Panc1 (cell line): ENCODE measurements at regions not wholly inside any gene's neighbourhood (a gene's known extent, or its start where the extent isn't known, plus 50 kb on each side); places are given as distances from the start of the nearest gene placed in this dataset.

Experiments
- ATAC-seq: fragments of 200-7000 bp; cut with Tn5 transposase; 2 replicates; pipeline ENCODE4 v1.9.1; 2020; ENCODE audit warnings: mild to moderate bottlenecking, moderate library complexity
- BruUV-seq: library from RNA; stranded (reverse); fragments of 400-500 nt; replicated peaks from 2 replicates; lab custom pipeline; 2021; lab: Mats Ljungman, UMichigan
- CTCF ChIA-PET: fragments of 300-600 bp; sonication (Branson Sonifier 250); formaldehyde crosslinking; loops from one replicate; lab custom pipeline; 2022; ENCODE audit warnings: antibody characterized with exemption; lab: Charles Lee
- POLR2A ChIA-PET: fragments of 300-600 bp; sonication (Branson Sonifier 250); formaldehyde crosslinking; loops from one replicate; lab custom pipeline; 2022; ENCODE audit warnings: antibody characterized with exemption; lab: Charles Lee
- DNase-seq: peaks from one replicate; pipeline ENCODE4 v3.0.0-alpha.2; 2010; ENCODE audit warnings: low read depth, low spot score
- H3K27ac ChIP-seq: 2 replicates; pipeline ENCODE4 v1.5.1; 2011; ENCODE audit warnings: mild to moderate bottlenecking, low read length, inconsistent platforms
- H3K27me3 ChIP-seq: fragments of 200-500 bp; sonication (Bioruptor generic); 2 replicates; pipeline ENCODE4 v1.6.0; 2014; ENCODE audit warnings: low read length, inconsistent platforms; ENCODE audit not compliant: control insufficient read depth, insufficient read depth
- H3K36me3 ChIP-seq: fragments of 200-500 bp; sonication (Bioruptor generic); 2 replicates; pipeline ENCODE4 v1.5.1; 2014; ENCODE audit warnings: inconsistent platforms, mild to moderate bottlenecking, low read length, moderate library complexity; ENCODE audit not compliant: control insufficient read depth, insufficient read depth
- H3K4me1 ChIP-seq: 2 replicates; pipeline ENCODE4 v1.5.1; 2011; ENCODE audit warnings: inconsistent platforms, mild to moderate bottlenecking, low read length, moderate library complexity; ENCODE audit not compliant: control insufficient read depth, insufficient read depth
- H3K4me3 ChIP-seq, 2 experiments: 2 replicates each; pipeline ENCODE4 v1.5.1; 2011 to 2012; ENCODE audit warnings: low read depth in 2 of 2, low read length in 2 of 2, mild to moderate bottlenecking in 2 of 2, inconsistent platforms in 1 of 2, moderate library complexity in 1 of 2
- H3K9me3 ChIP-seq: fragments of 200-500 bp; sonication (Bioruptor generic); 2 replicates; pipeline ENCODE4 v1.5.1; 2014; ENCODE audit warnings: low read depth, mild to moderate bottlenecking, inconsistent platforms, low read length, moderate library complexity; ENCODE audit not compliant: control insufficient read depth, insufficient read depth
- CTCF ChIP-seq: fragments of 450-650 bp; IDR thresholded peaks from 2 replicates; pipeline ENCODE4 v1.5.1; 2017; ENCODE audit warnings: mild to moderate bottlenecking
- POLR2AphosphoS5 ChIP-seq: IDR thresholded peaks from 2 replicates; pipeline ENCODE4 v1.6.1; 2012; ENCODE audit warnings: mild to moderate bottlenecking, low read depth, low read length, moderate library complexity
- REST ChIP-seq, 2 experiments: IDR thresholded peaks; 2 replicates each; pipeline ENCODE4 v1.6.1; 2011 to 2012; ENCODE audit warnings: low read depth in 2 of 2, control low read depth in 1 of 2, low read length in 1 of 2, mild to moderate bottlenecking in 1 of 2, moderate library complexity in 1 of 2; ENCODE audit not compliant: insufficient read depth in 1 of 2
- SIN3A ChIP-seq: IDR thresholded peaks from 2 replicates; pipeline ENCODE4 v1.6.1; 2012; ENCODE audit warnings: low read depth, mild to moderate bottlenecking, low read length, moderate library complexity, borderline replicate concordance; ENCODE audit not compliant: insufficient read depth
- TCF7L2 ChIP-seq: IDR thresholded peaks from 2 replicates; pipeline ENCODE4 v1.6.1; 2011; ENCODE audit warnings: mild to moderate bottlenecking, low read depth, low read length, inconsistent platforms
- in situ Hi-C: cut with HindIII; loops from 2 replicates; pipeline ENCODE4 v1.10.0; 2016; ENCODE audit warnings: low sequenced_read_pairs, low pct_unique_long_range_greater_than_20kb
- intact Hi-C: fragments of 100-400 bp; cut with micrococcal nuclease; formaldehyde crosslinking; loops from one replicate; pipeline ENCODE4 v1.10.0; 2022; ENCODE audit not compliant: unreplicated experiment

- CTCF ChIA-PET: no interaction called here
- TF ChIP-seq REST (IDR thresholded peaks at IDR 0.05; ENCODE audit: insufficient read depth in 1 of 2, low read depth in 2 of 2, low read length in 1 of 2): no peak
- no peak for TF ChIP-seq POLR2AphosphoS5
- no peak for TF ChIP-seq SIN3A
- no peak for TF ChIP-seq TCF7L2
- TF ChIP-seq CTCF: no peak
- no peak for ATAC-seq
- no TSS peak for BruUV-seq
- H3K27me3 ChIP-seq: no peaks in the 10 kb centered on the region
- H3K9me3 ChIP-seq: no peaks in the 10 kb centered on the region
- intact Hi-C loops (no loop called here), in situ Hi-C loops (no loop called here)
- H3K4me1 ChIP-seq: no peaks in the 10 kb centered on the region
- H3K27ac ChIP-seq: no peak overlapping the region
- DNase-seq: no peak
- no peaks in the 10 kb centered on the region for H3K36me3 ChIP-seq
- POLR2A ChIA-PET: no interaction called here
- H3K4me3 ChIP-seq: no peak overlapping the region
Measured at GRCh38 chr3:165404357-165405027, 208.3 kb upstream of the SLITRK3 start.

- CTCF ChIA-PET: no interaction called here
- Histone ChIP-seq H3K4me1 (no peaks in the 10 kb centered on the region), H3K4me3 (no peak overlapping the region), H3K27ac (no peak overlapping the region), H3K9me3 (no peaks in the 10 kb centered on the region), H3K27me3 (no peaks in the 10 kb centered on the region), H3K36me3 (no peaks in the 10 kb centered on the region)
- no peak for TF ChIP-seq POLR2AphosphoS5
- TF ChIP-seq CTCF: no peak
- no peak for TF ChIP-seq TCF7L2
- TF ChIP-seq SIN3A: no peak
- TF ChIP-seq REST (IDR thresholded peaks at IDR 0.05; ENCODE audit: insufficient read depth in 1 of 2, low read depth in 2 of 2, low read length in 1 of 2): no peak
- no TSS peak for BruUV-seq
- ATAC-seq (no peak), DNase-seq (no peak)
- in situ Hi-C loops (no loop called here), intact Hi-C loops (no loop called here)
- POLR2A ChIA-PET: no interaction called here
Measured at GRCh38 chr3:165403666-165404065, 207.5 kb upstream of the SLITRK3 start.
